ENCODE measurements at regions not wholly inside any gene's neighbourhood (a gene's known extent, or its start where the extent isn't known, plus 50 kb on each side); places are given as distances from the start of the nearest gene placed in this dataset.

DNA sequence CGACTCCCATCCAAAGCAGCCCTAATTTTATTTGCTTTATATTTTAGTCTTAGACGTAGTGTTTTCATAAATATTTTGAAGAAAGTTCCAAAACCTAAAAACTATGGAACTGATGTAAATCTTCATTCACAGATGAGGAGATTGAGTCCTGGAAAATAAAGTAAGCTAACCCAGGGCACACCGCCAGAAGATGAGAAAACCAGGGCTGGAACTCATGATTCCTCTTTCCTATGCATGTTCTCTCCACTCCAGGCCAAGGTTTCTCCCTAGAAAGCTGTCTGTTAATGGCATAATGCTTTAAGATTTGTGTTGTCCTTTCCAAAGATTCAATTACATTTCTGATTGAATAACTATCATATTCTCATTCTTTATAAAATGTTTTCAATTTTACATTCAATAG lies 78.4 kb upstream of the ZC3H15 start:
- no peaks in the 10 kb centered on the region for H3K27me3 ChIP-seq (ENCODE audit: control insufficient read depth in 2 of 2, insufficient read depth in 2 of 2, low read length in 2 of 2)
- no peaks in the 10 kb centered on the region for H3K9me3 ChIP-seq (replicated peaks; ENCODE audit: control insufficient read depth, insufficient read depth, low read length)
- H3K79me2 ChIP-seq (ENCODE audit: control insufficient read depth, insufficient read depth, low read length), result no peaks in the 10 kb centered on the region
- no peaks in the 10 kb centered on the region for H4K20me1 ChIP-seq (replicated peaks; ENCODE audit: control insufficient read depth, extremely low read depth, insufficient read depth, low read length)
- TF ChIP-seq, protein P1, sequence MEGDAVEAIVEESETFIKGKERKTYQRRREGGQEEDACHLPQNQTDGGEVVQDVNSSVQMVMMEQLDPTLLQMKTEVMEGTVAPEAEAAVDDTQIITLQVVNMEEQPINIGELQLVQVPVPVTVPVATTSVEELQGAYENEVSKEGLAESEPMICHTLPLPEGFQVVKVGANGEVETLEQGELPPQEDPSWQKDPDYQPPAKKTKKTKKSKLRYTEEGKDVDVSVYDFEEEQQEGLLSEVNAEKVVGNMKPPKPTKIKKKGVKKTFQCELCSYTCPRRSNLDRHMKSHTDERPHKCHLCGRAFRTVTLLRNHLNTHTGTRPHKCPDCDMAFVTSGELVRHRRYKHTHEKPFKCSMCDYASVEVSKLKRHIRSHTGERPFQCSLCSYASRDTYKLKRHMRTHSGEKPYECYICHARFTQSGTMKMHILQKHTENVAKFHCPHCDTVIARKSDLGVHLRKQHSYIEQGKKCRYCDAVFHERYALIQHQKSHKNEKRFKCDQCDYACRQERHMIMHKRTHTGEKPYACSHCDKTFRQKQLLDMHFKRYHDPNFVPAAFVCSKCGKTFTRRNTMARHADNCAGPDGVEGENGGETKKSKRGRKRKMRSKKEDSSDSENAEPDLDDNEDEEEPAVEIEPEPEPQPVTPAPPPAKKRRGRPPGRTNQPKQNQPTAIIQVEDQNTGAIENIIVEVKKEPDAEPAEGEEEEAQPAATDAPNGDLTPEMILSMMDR (IDR thresholded peaks at IDR 0.05; ENCODE audit: extremely low read depth in 1 of 2, insufficient read depth in 1 of 2, low read depth in 1 of 2, low read length in 2 of 2), result no peak
- no peak for TF ChIP-seq MYC (IDR thresholded peaks at IDR 0.05; ENCODE audit: low read depth, low read length)
- no peak for TF ChIP-seq POLR2AphosphoS5 (IDR thresholded peaks at IDR 0.05; ENCODE audit: insufficient read depth, low read depth, low read length)
- no peak for TF ChIP-seq EZH2 (IDR thresholded peaks at IDR 0.05; ENCODE audit: borderline replicate concordance, low read depth, low read length, severe bottlenecking)
- TF ChIP-seq, protein P2, sequence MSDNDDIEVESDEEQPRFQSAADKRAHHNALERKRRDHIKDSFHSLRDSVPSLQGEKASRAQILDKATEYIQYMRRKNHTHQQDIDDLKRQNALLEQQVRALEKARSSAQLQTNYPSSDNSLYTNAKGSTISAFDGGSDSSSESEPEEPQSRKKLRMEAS (IDR thresholded peaks at IDR 0.05; ENCODE audit: insufficient read depth, insufficient read length), result no peak
- no peak for TF ChIP-seq POLR2A (IDR thresholded peaks at IDR 0.05; ENCODE audit: low read depth, low read length)
- TF ChIP-seq GATA2 (IDR thresholded peaks at IDR 0.05; ENCODE audit: insufficient read depth, insufficient read length, low read depth, low read length), result no peak
- no peak for TF ChIP-seq FOS (IDR thresholded peaks at IDR 0.05; ENCODE audit: borderline replicate concordance, insufficient read depth, low read length)
- TF ChIP-seq JUN (IDR thresholded peaks at IDR 0.05; ENCODE audit: borderline replicate concordance, insufficient read depth, insufficient read length, low read depth), result no peak
- H3K36me3 ChIP-seq (ENCODE audit: control insufficient read depth in 2 of 2, extremely low read depth in 1 of 2, insufficient read depth in 2 of 2, low read length in 2 of 2), result no peaks in the 10 kb centered on the region
- FAIRE-seq, result no peak
- H3K9me1 ChIP-seq (replicated peaks; ENCODE audit: control insufficient read depth, extremely low read depth, insufficient read depth, low read length), result no peaks in the 10 kb centered on the region
- H3K4me3 ChIP-seq (replicated peaks in 1 of 3; ENCODE audit: insufficient read depth in 1 of 3, low read depth in 1 of 3, low read length in 3 of 3), result no peak overlapping the region
- BruUV-seq (replicated peaks), result no TSS peak
- no peak overlapping the region for H3K27ac ChIP-seq (ENCODE audit: insufficient read depth, low read depth, low read length)
- no peak for DNase-seq (ENCODE audit: low read depth, low spot score)
- intact Hi-C loops (cut with micrococcal nuclease), result no loop called here
- dilution Hi-C loops (cut with MboI; ENCODE audit: extremely low pct_ligation_motif_present, low sequenced_read_pairs), result no loop called here
- CTCF ChIA-PET, result no interaction called here
- POLR2A ChIA-PET, result no interaction called here
- no peak overlapping the region for H3K4me2 ChIP-seq (ENCODE audit: insufficient read depth, low read length)
- no peak overlapping the region for H3K9ac ChIP-seq (replicated peaks; ENCODE audit: extremely low read depth, insufficient read depth, low read length)
- no peaks in the 10 kb centered on the region for H3K4me1 ChIP-seq (ENCODE audit: control insufficient read depth, extremely low read depth, insufficient read depth, low read length)
- no peak overlapping the region for H2AFZ ChIP-seq (ENCODE audit: low read depth, low read length)

Measured in endothelial cell of umbilical vein (primary cell).